ENCODE measurements at regions not wholly inside any gene's neighbourhood (a gene's known extent, or its start where the extent isn't known, plus 50 kb on each side); places are given as distances from the start of the nearest gene placed in this dataset.

GRCh38 chr4:31022702-31023101 is 302.5 kb downstream of the PCDH7 start:
- TF ChIP-seq CTCF (IDR thresholded peaks at IDR 0.05; ENCODE audit: control extremely low read depth in 1 of 3, insufficient read depth in 1 of 3, low read depth in 1 of 3, low read length in 3 of 3) = no peak
- TF ChIP-seq EZH2 (IDR thresholded peaks at IDR 0.05; ENCODE audit: low read depth, low read length, severe bottlenecking) = no peak
- no peak for TF ChIP-seq ASH2L (IDR thresholded peaks at IDR 0.05; ENCODE audit: low read length)
- no peak for TF ChIP-seq EP300 (IDR thresholded peaks at IDR 0.05; ENCODE audit: borderline replicate concordance in 1 of 2, low read depth in 2 of 2, low read length in 2 of 2)
- no peak for TF ChIP-seq PHF8 (conservative IDR thresholded peaks at IDR 0.05; ENCODE audit: low read depth, low read length)
